Heart left ventricle (tissue), 16 donors: ENCODE measurements at regions not wholly inside any gene's neighbourhood (a gene's known extent, or its start where the extent isn't known, plus 50 kb on each side); places are given as distances from the start of the nearest gene placed in this dataset.

Experiments
- ATAC-seq, 4 donors: fragments of 200-7000 bp; cut with Tn5 transposase; one replicate each; pipeline ENCODE4 v1.9.1; 2020 to 2022; ENCODE audit warnings: moderate library complexity in 4 of 4, mild to moderate bottlenecking in 3 of 4, moderate number of reproducible peaks in 1 of 4
- DNase-seq, 5 donors: peaks; one replicate each; pipeline ENCODE4 v3.0.0-alpha.2; 2020
- H3K27ac ChIP-seq, 12 donors: fragments of 200-600 bp; sonication (generic) in 4 of 12; one replicate each; pipeline versions ENCODE4 v1.5.0 to v1.8.0; 2016 to 2022; ENCODE audit warnings: mild to moderate bottlenecking in 2 of 12
- H3K27me3 ChIP-seq, 9 donors: fragments of 200-600 bp; sonication (generic) in 2 of 9; one replicate each; pipeline versions ENCODE4 v1.5.1 to v1.8.0; 2016 to 2022; ENCODE audit warnings: mild to moderate bottlenecking in 3 of 9
- H3K36me3 ChIP-seq, 9 donors: fragments of 200-600 bp; sonication (generic) in 2 of 9; one replicate each; pipeline versions ENCODE4 v1.5.0 to v1.8.0; 2018 to 2022; ENCODE audit warnings: mild to moderate bottlenecking in 2 of 9
- H3K4me1 ChIP-seq, 12 donors: fragments of 200-600 bp; sonication (generic) in 4 of 12; one replicate each; pipeline versions ENCODE4 v1.5.0 to v1.8.0; 2016 to 2022; ENCODE audit warnings: mild to moderate bottlenecking in 3 of 12
- H3K4me3 ChIP-seq, 12 donors: fragments of 200-600 bp; sonication (generic) in 4 of 12; one replicate each; pipeline versions ENCODE4 v1.5.0 to v1.8.0; 2017 to 2022; ENCODE audit warnings: mild to moderate bottlenecking in 9 of 12, moderate library complexity in 4 of 12
- H3K9me3 ChIP-seq, 12 donors: fragments of 200-600 bp; sonication (generic) in 4 of 12; one replicate each; pipeline versions ENCODE4 v1.5.0 to v1.8.0; 2016 to 2022; ENCODE audit warnings: mild to moderate bottlenecking in 1 of 12
- POLR2A ChIP-seq, 2 donors: fragments of 450-650 bp; IDR thresholded peaks; one replicate each; pipeline ENCODE4 v1.6.1; 2017; ENCODE audit warnings: antibody characterized with exemption in 2 of 2, mild to moderate bottlenecking in 2 of 2, moderate library complexity in 2 of 2
- WGBS, 4 donors: extraction: QIAGEN DNeasy Blood & Tissue Kit in 2 of 4; methylation state at CpG; one replicate each; pipeline versions ENCODE4 v1.1.5 to v1.1.7; 2013 to 2018; 5-methylcytosine and 5-hydroxymethylcytosine counted together
- intact Hi-C, 10 donors: fragments of 100-400 bp; cut with DNase I; formaldehyde crosslinking; loops; one replicate each; pipeline versions ENCODE4 v1.11.1 to v1.14.2; 2022
- TF ChIP-seq, protein P1 (sequence below), 12 donors: fragments of 200-600 bp; sonication (generic) in 4 of 12; IDR thresholded peaks; one replicate each; pipeline versions ENCODE4 v1.5.0 to v1.8.0; 2018 to 2022; ENCODE audit warnings: antibody characterized with exemption in 12 of 12, mild to moderate bottlenecking in 5 of 12
- donor health status: ischemic (EF 13 %, LVEDD 7.1; RV severe dilation, severe dysfunction).
- donor health status: healthy with polysubstance abuse.
- donor health status: DM: no; HTN: yes; CAD: no.
- donor health status: DM: no; HTN: no; CAD: no.
- donor health status: ischemic (EF 25% LVEDD 6.9; RV normal size, moderate dysfunction).
- donor health status: ischemic (EF 25% LVEDD 5.7; RV mildly dilated, moderate dysfunction).
- donor health status: healthy.
- donor health status: DM: yes; HTN: yes; CAD: no.
- donor health status: ischemic (EF 35%, LVEDD 5.7; RV mildly dilated, moderate dysfunction).
- donor health status: nonischemic (EF 11% LVEDD 7.7; RV severe dilation, severe dysfunction).
- donor health status: DM: yes; HTN: yes; CAD: no.
- donor health status: PGD.
- donor health status: ischemic (EF 29% LVEDD 5.4; RV normal size, mild dysfunction).
- donor health status: nonischemic (EF 23%, LVEDD 6.1; RV moderate dilation, normal function).

DNA sequence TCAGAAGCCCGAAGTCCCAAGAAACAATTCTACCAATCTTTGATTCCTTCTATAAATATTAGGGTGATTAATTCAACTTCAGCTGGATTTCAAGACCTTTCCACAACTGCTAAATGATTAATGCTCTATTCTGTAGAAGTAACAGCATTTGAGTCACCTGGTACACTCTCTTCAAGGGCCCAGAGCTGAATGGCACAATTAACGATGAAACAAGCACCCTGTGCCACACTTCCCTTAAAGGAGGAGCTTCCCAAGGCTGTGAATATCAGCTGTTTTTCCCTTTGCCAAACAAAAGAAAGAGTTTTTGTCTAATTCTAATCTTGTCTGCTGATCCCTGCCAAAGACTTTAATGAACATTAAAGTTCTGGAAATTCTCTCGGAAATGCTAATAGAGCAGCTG, 56.0 kb downstream of the BOD1L2 start:
- Histone ChIP-seq H3K27ac (no peak overlapping the region), H3K4me1 (no peaks in the 10 kb centered on the region), H3K36me3 (no peaks in the 10 kb centered on the region), H3K9me3 (no peaks in the 10 kb centered on the region), H3K4me3 (no peak overlapping the region), H3K27me3 (peaks cover 0 to 9% (median 0%) of the 10 kb centered on the region in 9 donors)
- ATAC-seq (no peak), DNase-seq (no peak)
- 65 to 82% (median 73%) methylated on average over 3 of the region's 3 CpGs for WGBS, 4 donors
- intact Hi-C loops = no loop called here
- no peak for TF ChIP-seq POLR2A (IDR thresholded peaks at IDR 0.05)
- TF ChIP-seq, protein P1, sequence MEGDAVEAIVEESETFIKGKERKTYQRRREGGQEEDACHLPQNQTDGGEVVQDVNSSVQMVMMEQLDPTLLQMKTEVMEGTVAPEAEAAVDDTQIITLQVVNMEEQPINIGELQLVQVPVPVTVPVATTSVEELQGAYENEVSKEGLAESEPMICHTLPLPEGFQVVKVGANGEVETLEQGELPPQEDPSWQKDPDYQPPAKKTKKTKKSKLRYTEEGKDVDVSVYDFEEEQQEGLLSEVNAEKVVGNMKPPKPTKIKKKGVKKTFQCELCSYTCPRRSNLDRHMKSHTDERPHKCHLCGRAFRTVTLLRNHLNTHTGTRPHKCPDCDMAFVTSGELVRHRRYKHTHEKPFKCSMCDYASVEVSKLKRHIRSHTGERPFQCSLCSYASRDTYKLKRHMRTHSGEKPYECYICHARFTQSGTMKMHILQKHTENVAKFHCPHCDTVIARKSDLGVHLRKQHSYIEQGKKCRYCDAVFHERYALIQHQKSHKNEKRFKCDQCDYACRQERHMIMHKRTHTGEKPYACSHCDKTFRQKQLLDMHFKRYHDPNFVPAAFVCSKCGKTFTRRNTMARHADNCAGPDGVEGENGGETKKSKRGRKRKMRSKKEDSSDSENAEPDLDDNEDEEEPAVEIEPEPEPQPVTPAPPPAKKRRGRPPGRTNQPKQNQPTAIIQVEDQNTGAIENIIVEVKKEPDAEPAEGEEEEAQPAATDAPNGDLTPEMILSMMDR (IDR thresholded peaks at IDR 0.05) = no peak

- Histone ChIP-seq H3K36me3 (no peaks in the 10 kb centered on the region), H3K4me1 (peaks cover 0 to 11% (median 4%) of the 10 kb centered on the region in 12 donors), H3K4me3 (no peak overlapping the region), H3K9me3 (no peaks in the 10 kb centered on the region), H3K27me3 (peaks cover 0 to 27% (median 7%) of the 10 kb centered on the region in 9 donors), H3K27ac (no peak overlapping the region)
- 67 to 75% (median 73%) methylated on average over 4 of the region's 4 CpGs for WGBS, 4 donors
- TF ChIP-seq POLR2A (IDR thresholded peaks at IDR 0.05) = no peak
- TF ChIP-seq, protein P1 (IDR thresholded peaks at IDR 0.05) = no peak
- intact Hi-C loops = no loop called here
- ATAC-seq (no peak), DNase-seq (no peak)
These were observed 58.8 kb downstream of the BOD1L2 start for GRCh38 chr18:57205641-57206040.

DNA sequence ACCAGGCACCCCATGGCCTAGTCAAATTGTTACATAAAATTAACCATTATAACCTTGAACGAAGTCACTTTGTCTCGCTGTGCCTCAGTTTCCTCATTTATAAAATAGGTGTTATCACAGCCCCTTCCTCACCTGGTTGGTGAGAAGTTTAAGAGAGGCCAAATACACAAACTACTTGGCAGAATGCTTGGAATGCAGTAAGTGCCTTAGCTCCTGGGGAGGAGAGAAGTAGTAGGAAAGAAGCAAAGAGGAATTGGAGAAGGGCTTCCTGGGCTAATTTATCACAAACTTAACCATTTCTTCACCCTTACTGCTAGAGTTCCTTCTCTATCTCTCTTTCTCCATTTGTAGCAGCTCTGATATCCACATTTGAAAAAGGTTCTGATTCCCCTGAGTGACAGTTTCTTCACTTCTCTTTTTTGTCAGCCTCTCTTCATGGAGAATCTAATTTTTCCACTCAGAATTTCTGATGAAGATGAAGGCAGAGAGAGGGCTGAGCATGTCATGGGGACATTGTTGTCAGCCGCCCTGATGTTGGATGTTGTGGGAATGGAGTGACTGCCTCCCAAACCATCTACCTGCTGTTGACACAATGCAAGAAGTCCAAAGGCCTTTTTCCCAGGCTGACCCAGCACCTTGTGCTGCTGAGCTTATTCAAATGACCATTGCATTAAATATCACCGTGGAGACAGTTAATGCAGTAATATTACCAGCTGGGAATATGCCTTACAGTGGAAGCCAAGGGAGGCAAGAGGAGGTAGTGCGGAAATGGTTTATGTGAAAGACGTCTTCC, 60.4 kb downstream of the BOD1L2 start:
- no peak for ATAC-seq
- H3K4me3 ChIP-seq = no peak overlapping the region
- H3K27ac ChIP-seq = no peak overlapping the region
- H3K9me3 ChIP-seq = no peaks in the 10 kb centered on the region
- intact Hi-C loops = no loop called here
- 59 to 70% (median 61%) methylated on average over 6 of the region's 6 CpGs for WGBS, 4 donors
- no peaks in the 10 kb centered on the region for H3K36me3 ChIP-seq
- H3K27me3 ChIP-seq = peaks cover 0 to 34% (median 7%) of the 10 kb centered on the region in 9 donors
- TF ChIP-seq, protein P1 (IDR thresholded peaks at IDR 0.05) = no peak
- no peak for TF ChIP-seq POLR2A (IDR thresholded peaks at IDR 0.05)
- peaks cover 0 to 14% (median 4%) of the 10 kb centered on the region in 12 donors for H3K4me1 ChIP-seq
- no peak for DNase-seq

- WGBS, 4 donors = 62 to 72% (median 65%) methylated on average over 7 of the region's 7 CpGs
- peaks cover 0 to 14% (median 4%) of the 10 kb centered on the region in 12 donors for H3K4me1 ChIP-seq
- no peaks in the 10 kb centered on the region for H3K36me3 ChIP-seq
- H3K4me3 ChIP-seq = no peak overlapping the region
- DNase-seq = no peak
- ATAC-seq = no peak
- peaks cover 0 to 34% (median 7%) of the 10 kb centered on the region in 9 donors for H3K27me3 ChIP-seq
- intact Hi-C loops = no loop called here
- no peaks in the 10 kb centered on the region for H3K9me3 ChIP-seq
- H3K27ac ChIP-seq = no peak overlapping the region
- no peak for TF ChIP-seq POLR2A (IDR thresholded peaks at IDR 0.05)
- TF ChIP-seq, protein P1 (IDR thresholded peaks at IDR 0.05) = no peak
These were observed 61.2 kb downstream of the BOD1L2 start for GRCh38 chr18:57208047-57208446.
